ENCODE measurements at regions not wholly inside any gene's neighbourhood (a gene's known extent, or its start where the extent isn't known, plus 50 kb on each side); places are given as distances from the start of the nearest gene placed in this dataset.

DNA sequence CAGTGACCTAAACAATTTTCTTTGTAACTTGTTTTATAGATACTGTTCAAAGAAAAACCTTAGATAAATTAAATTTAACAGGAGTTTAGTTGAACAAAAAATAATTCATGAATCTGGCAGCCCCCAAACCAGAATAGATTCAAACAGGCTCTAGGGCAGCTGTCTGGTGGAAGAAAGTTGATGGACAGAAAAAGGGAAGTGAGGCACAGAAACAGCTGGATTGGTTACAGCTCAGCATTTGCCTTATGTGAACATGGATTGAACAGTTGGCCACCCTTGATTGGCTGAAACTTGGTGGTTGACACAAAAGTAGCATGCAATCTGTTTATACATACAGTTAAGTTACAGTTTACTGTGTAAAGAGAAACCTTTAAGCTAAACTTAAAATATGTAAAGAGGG is 954.3 kb upstream of the FLRT2 start:
- no peak for TF ChIP-seq CTCF (IDR thresholded peaks at IDR 0.05; ENCODE audit: low read depth, low read length)
- no peak overlapping the region for H3K4me3 ChIP-seq (ENCODE audit: low read depth, low read length)

DNA sequence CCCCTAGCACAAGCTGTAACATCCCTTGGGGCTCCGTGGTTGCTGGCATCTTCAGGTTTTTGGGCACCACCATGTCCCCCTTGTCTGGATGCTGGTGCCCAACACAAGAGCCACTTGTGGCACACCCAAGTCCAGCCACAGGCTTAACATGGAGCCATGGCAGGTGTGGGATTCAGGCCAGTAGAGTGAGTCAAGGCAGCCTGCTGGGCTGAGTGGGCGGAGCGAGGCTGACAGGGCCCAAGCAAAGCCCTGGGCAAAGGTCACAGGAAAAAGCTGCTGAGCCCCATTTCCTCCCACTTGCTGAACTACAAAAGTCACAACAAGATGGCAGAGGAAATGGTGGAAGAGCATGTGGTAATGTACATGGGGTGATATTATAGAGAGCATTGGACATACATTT is 950.7 kb upstream of the FLRT2 start:
- no peak for TF ChIP-seq CTCF (IDR thresholded peaks at IDR 0.05; ENCODE audit: low read depth, low read length)

GRCh38 chr14:84581041-84581440 is 948.9 kb upstream of the FLRT2 start:
- TF ChIP-seq CTCF (IDR thresholded peaks at IDR 0.05; ENCODE audit: low read depth, low read length) = no peak
- H3K4me3 ChIP-seq (ENCODE audit: low read depth, low read length) = no peak overlapping the region

More for the DNA sequence above, 950.7 kb upstream of the FLRT2 start:
- no peak overlapping the region for H3K4me3 ChIP-seq (ENCODE audit: low read depth, low read length)

DNA sequence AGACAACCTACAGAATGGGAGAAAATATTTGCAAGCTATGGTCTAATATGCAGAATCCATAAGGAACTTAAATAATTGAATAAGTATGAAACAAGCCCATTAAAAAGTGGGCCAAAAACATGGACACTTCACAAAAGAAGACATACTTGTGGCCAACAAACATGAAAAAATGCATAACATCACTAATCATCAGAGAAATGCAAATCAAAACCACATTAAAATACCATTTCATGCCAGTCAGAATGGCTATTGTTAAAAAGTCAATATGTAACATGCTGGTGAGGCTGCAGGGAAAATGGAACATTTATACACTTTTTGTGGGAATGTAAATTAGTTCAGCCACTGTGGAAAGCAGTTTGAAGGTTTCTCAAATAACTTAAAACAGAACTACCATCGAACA is 945.4 kb upstream of the FLRT2 start:
- no peak overlapping the region for H3K4me3 ChIP-seq (ENCODE audit: low read depth, low read length)
- TF ChIP-seq CTCF (IDR thresholded peaks at IDR 0.05; ENCODE audit: low read depth, low read length) = no peak

DNA sequence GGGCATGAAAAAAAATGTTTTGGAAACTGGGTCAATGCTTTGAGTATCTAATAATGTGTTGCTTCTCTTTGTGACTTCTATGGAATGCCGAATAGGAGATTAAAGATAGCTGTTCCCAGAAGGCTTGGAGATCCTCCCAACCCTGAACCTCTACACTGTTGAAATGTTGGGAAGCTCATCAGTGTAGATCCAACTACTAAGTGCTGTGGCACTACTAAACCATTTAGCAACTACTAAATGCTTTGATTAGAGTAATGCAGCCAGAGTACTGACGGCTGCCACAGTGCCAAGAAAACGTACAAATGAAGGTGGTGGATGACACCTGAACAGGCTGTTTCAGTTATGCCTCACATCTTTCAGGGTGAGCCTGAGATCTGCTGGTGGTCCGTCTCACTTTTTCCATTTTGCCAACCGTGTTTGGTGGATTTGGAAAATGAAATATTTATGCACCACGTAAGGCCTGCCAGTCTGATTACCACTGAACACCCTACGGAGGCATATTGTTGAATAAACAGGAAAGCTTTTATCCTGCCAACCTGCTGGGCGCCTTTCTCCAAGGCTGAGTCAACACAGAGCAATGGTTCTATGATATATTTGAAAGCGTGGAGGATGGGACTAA is 938.0 kb upstream of the FLRT2 start:
- TF ChIP-seq CTCF (IDR thresholded peaks at IDR 0.05; ENCODE audit: low read depth, low read length) = no peak
- H3K4me3 ChIP-seq (ENCODE audit: low read depth, low read length) = no peak overlapping the region

DNA sequence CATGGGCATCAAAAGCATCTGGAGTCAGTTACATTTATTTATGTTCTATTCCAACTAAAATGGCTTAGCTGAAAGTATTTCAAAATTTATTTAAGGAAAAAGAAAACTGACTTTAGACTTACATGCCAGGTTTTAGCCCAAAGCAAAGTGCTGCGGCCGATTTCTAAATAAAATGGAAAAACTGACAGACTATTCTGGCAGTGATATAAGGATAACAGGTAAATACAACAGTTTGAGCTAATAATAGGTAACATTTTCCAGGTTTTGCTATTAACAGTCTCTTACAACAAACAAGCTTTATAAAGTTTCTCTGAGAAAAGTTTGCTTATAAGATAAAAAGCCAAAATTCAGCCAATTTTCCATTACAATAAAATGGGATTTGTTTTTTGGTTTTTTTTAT is 937.2 kb upstream of the FLRT2 start:
- TF ChIP-seq CTCF (IDR thresholded peaks at IDR 0.05; ENCODE audit: low read depth, low read length) = no peak
- H3K4me3 ChIP-seq (ENCODE audit: low read depth, low read length) = no peak overlapping the region

DNA sequence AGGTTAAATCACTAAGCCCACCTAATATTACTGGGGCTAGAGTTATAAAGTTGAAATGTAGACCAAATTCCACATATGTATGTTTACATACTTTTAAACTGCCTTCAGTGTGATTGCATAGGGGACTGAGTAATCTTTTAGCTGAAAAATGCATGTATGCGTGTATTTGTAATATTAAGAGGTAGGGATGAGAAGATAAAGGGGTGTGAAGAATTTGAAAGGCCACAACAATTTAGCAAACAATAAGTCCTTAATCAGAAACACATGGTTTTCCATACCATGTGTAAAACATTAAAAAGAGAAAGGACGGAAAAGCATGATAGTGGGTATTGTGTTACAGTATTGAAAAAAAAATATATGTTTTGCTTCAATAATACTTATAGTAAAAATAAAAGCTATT is 919.9 kb upstream of the FLRT2 start:
- H3K4me3 ChIP-seq (ENCODE audit: low read depth, low read length) = no peak overlapping the region
- TF ChIP-seq CTCF (IDR thresholded peaks at IDR 0.05; ENCODE audit: low read depth, low read length) = no peak

Data from WI38 (cell line).